GM19238 (cell line): ENCODE measurements at regions not wholly inside any gene's neighbourhood (a gene's known extent, or its start where the extent isn't known, plus 50 kb on each side); places are given as distances from the start of the nearest gene placed in this dataset.
"Not testable (repeated sequence)": the region's sequence is repeated elsewhere in the genome, so short reads cannot be mapped to it uniquely, and the experiment has no call there.

Experiments
- DNase-seq: peaks from one replicate; pipeline ENCODE4 v3.0.0; 2011; ENCODE audit warnings: low spot score; ENCODE audit not compliant: insufficient read length

- DNase-seq = no peak
These were observed 56.7 kb upstream of the LRFN5 start for GRCh38 chr14:41549821-41550607.

- DNase-seq = no peak
These were observed 57.4 kb upstream of the LRFN5 start for GRCh38 chr14:41549282-41549681.

GRCh38 chr14:41548666-41549065 lies 58.0 kb upstream of the LRFN5 start:
- DNase-seq = no peak

GRCh38 chr14:41541333-41541732 lies 65.3 kb upstream of the LRFN5 start:
- DNase-seq = no peak

- no peak for DNase-seq
These were observed 74.4 kb upstream of the LRFN5 start for GRCh38 chr14:41532255-41532654.

- DNase-seq = no peak
These were observed 84.8 kb upstream of the LRFN5 start for GRCh38 chr14:41521891-41522290.

- DNase-seq = not testable (repeated sequence)
These were observed 88.6 kb upstream of the LRFN5 start for GRCh38 chr14:41518030-41518429.

GRCh38 chr14:41506552-41506951 lies 100.1 kb upstream of the LRFN5 start:
- DNase-seq = no peak

- no peak for DNase-seq
These were observed 101.2 kb upstream of the LRFN5 start for GRCh38 chr14:41505491-41505890.

GRCh38 chr14:41498959-41499358 lies 107.7 kb upstream of the LRFN5 start:
- no peak for DNase-seq

- no peak for DNase-seq
These were observed 116.4 kb upstream of the LRFN5 start for GRCh38 chr14:41490323-41490722.

GRCh38 chr14:41489315-41489972 lies 117.2 kb upstream of the LRFN5 start:
- no peak for DNase-seq

GRCh38 chr14:41488401-41488800 lies 118.3 kb upstream of the LRFN5 start:
- no peak for DNase-seq

GRCh38 chr14:41482861-41483260 lies 123.8 kb upstream of the LRFN5 start:
- no peak for DNase-seq

GRCh38 chr14:41476526-41476925 lies 130.2 kb upstream of the LRFN5 start:
- DNase-seq = no peak

GRCh38 chr14:41461380-41461779 lies 145.3 kb upstream of the LRFN5 start:
- no peak for DNase-seq

- no peak for DNase-seq
These were observed 149.3 kb upstream of the LRFN5 start for GRCh38 chr14:41457393-41457792.

GRCh38 chr14:41449066-41449465 lies 157.6 kb upstream of the LRFN5 start:
- DNase-seq = no peak

- no peak for DNase-seq
These were observed 160.7 kb upstream of the LRFN5 start for GRCh38 chr14:41446008-41446407.

- no peak for DNase-seq
These were observed 183.2 kb upstream of the LRFN5 start for GRCh38 chr14:41423503-41423902.

GRCh38 chr14:41421308-41421707 lies 185.4 kb upstream of the LRFN5 start:
- DNase-seq = not testable (repeated sequence)

- no peak for DNase-seq
These were observed 187.0 kb upstream of the LRFN5 start for GRCh38 chr14:41419709-41420108.

GRCh38 chr14:41418851-41419250 lies 187.8 kb upstream of the LRFN5 start:
- no peak for DNase-seq
